ENCODE measurements at regions not wholly inside any gene's neighbourhood (a gene's known extent, or its start where the extent isn't known, plus 50 kb on each side); places are given as distances from the start of the nearest gene placed in this dataset.

- TF ChIP-seq CTCF (IDR thresholded peaks at IDR 0.05; ENCODE audit: unreplicated experiment) = no peak
- Mint-ChIP-seq H3K36me3 (ENCODE audit: insufficient read depth, unreplicated experiment) (no peaks in the 10 kb centered on the region), H3K27me3 (ENCODE audit: insufficient read depth, unreplicated experiment) (peaks cover 63% of the 10 kb centered on the region), H3K4me3 (ENCODE audit: unreplicated experiment) (no peak overlapping the region), H3K9me3 (ENCODE audit: unreplicated experiment) (no peaks in the 10 kb centered on the region), H3K27ac (ENCODE audit: low read depth, unreplicated experiment) (no peak overlapping the region), H3K4me1 (ENCODE audit: insufficient read depth, unreplicated experiment) (no peaks in the 10 kb centered on the region)
- intact Hi-C loops (cut with micrococcal nuclease) = loop anchor here (5.0 kb wide), 1 partner anchor 967 kb away; the partner anchor contains the start of gene MN1
- ChIA-PET POLR2A (no interaction called here), CTCF (interaction anchor here (0.6 to 1.4 kb wide), 3 partner anchors 12 to 1075 kb away, joined by 3 to 4 read pairs (median 3); no protein-coding TSS in a partner anchor)
- no TSS peak for BruUV-seq (replicated peaks)
- DNase-seq (ENCODE audit: unreplicated experiment) = no peak
Measured at GRCh38 chr22:26835023-26835422, 177.6 kb downstream of the MIAT start.

GRCh38 chr22:26835929-26836528, 178.6 kb downstream of the MIAT start:
- no peaks in the 10 kb centered on the region for H3K4me1 Mint-ChIP-seq (ENCODE audit: insufficient read depth, unreplicated experiment)
- no peaks in the 10 kb centered on the region for H3K9me3 Mint-ChIP-seq (ENCODE audit: unreplicated experiment)
- H3K27me3 Mint-ChIP-seq (ENCODE audit: insufficient read depth, unreplicated experiment) = peaks cover 73% of the 10 kb centered on the region
- BruUV-seq (replicated peaks) = no TSS peak
- CTCF ChIA-PET = interaction anchor here (0.6 to 1.4 kb wide), 7 partner anchors 10 to 616 kb away, joined by 3 to 4 read pairs (median 3); no protein-coding TSS in a partner anchor
- H3K27ac Mint-ChIP-seq (ENCODE audit: low read depth, unreplicated experiment) = no peak overlapping the region
- intact Hi-C loops (cut with micrococcal nuclease) = loop anchor here (1.0 to 5.0 kb wide), 2 partner anchors 492 to 966 kb away; partner anchors contain the start of gene MN1
- H3K4me3 Mint-ChIP-seq (ENCODE audit: unreplicated experiment) = no peak overlapping the region
- POLR2A ChIA-PET = no interaction called here
- peak; percentile 67 for DNase-seq (ENCODE audit: unreplicated experiment)
- peak; percentile 83 for TF ChIP-seq CTCF (IDR thresholded peaks at IDR 0.05; ENCODE audit: unreplicated experiment)
- no peaks in the 10 kb centered on the region for H3K36me3 Mint-ChIP-seq (ENCODE audit: insufficient read depth, unreplicated experiment)

- Mint-ChIP-seq H3K27ac (ENCODE audit: low read depth, unreplicated experiment) (no peak overlapping the region), H3K36me3 (ENCODE audit: insufficient read depth, unreplicated experiment) (no peaks in the 10 kb centered on the region), H3K27me3 (ENCODE audit: insufficient read depth, unreplicated experiment) (peaks cover 72% of the 10 kb centered on the region), H3K4me1 (ENCODE audit: insufficient read depth, unreplicated experiment) (no peaks in the 10 kb centered on the region), H3K4me3 (ENCODE audit: unreplicated experiment) (no peak overlapping the region), H3K9me3 (ENCODE audit: unreplicated experiment) (no peaks in the 10 kb centered on the region)
- intact Hi-C loops (cut with micrococcal nuclease) = loop anchor here (5.0 kb wide), 1 partner anchor 964 kb away; the partner anchor contains the start of gene MN1
- no peak for TF ChIP-seq CTCF (IDR thresholded peaks at IDR 0.05; ENCODE audit: unreplicated experiment)
- ChIA-PET POLR2A (interaction anchor here (1.1 kb wide), 1 partner anchor 11 kb away, joined by 3 read pairs; no protein-coding TSS in a partner anchor), CTCF (no interaction called here)
- no TSS peak for BruUV-seq (replicated peaks)
- no peak for DNase-seq (ENCODE audit: unreplicated experiment)
Measured at GRCh38 chr22:26837784-26838470, 180.5 kb downstream of the MIAT start.

GRCh38 chr22:26838471-26838825, 181.1 kb downstream of the MIAT start:
- no peak overlapping the region for H3K4me3 Mint-ChIP-seq (ENCODE audit: unreplicated experiment)
- BruUV-seq (replicated peaks) = no TSS peak
- intact Hi-C loops (cut with micrococcal nuclease) = loop anchor here (5.0 kb wide), 1 partner anchor 964 kb away; the partner anchor contains the start of gene MN1
- ChIA-PET CTCF (no interaction called here), POLR2A (interaction anchor here (1.1 kb wide), 1 partner anchor 12 kb away, joined by 3 read pairs; no protein-coding TSS in a partner anchor)
- H3K27me3 Mint-ChIP-seq (ENCODE audit: insufficient read depth, unreplicated experiment) = peaks cover 72% of the 10 kb centered on the region
- H3K9me3 Mint-ChIP-seq (ENCODE audit: unreplicated experiment) = no peaks in the 10 kb centered on the region
- H3K27ac Mint-ChIP-seq (ENCODE audit: low read depth, unreplicated experiment) = no peak overlapping the region
- H3K36me3 Mint-ChIP-seq (ENCODE audit: insufficient read depth, unreplicated experiment) = no peaks in the 10 kb centered on the region
- no peaks in the 10 kb centered on the region for H3K4me1 Mint-ChIP-seq (ENCODE audit: insufficient read depth, unreplicated experiment)
- DNase-seq (ENCODE audit: unreplicated experiment) = no peak
- TF ChIP-seq CTCF (IDR thresholded peaks at IDR 0.05; ENCODE audit: unreplicated experiment) = no peak
